Gastroesophageal sphincter (tissue), 3 donors: ENCODE measurements at regions not wholly inside any gene's neighbourhood (a gene's known extent, or its start where the extent isn't known, plus 50 kb on each side); places are given as distances from the start of the nearest gene placed in this dataset.

ENCODE experiments used
- EP300 ChIP-seq: sonication (generic); formaldehyde crosslinking; IDR thresholded peaks from one replicate; pipeline ENCODE4 v1.6.1; 2017; ENCODE audit warnings: antibody characterized with exemption, mild to moderate bottlenecking
- POLR2A ChIP-seq, 2 donors: fragments of 450-650 bp; IDR thresholded peaks; one replicate each; pipeline ENCODE4 v1.6.1; 2017; ENCODE audit warnings: antibody characterized with exemption in 2 of 2, mild to moderate bottlenecking in 2 of 2, moderate library complexity in 1 of 2
- TF ChIP-seq, protein P1 (sequence below), 4 experiments: fragments of 200-600 bp in 2 of 4; fragments of 450-650 bp in 2 of 4; sonication (generic) in 1 of 4; IDR thresholded peaks; one replicate each; pipeline ENCODE4 v1.5.1; 2017 to 2019; ENCODE audit warnings: antibody characterized with exemption in 4 of 4, mild to moderate bottlenecking in 2 of 4, moderate library complexity in 2 of 4

- TF ChIP-seq, protein P1, sequence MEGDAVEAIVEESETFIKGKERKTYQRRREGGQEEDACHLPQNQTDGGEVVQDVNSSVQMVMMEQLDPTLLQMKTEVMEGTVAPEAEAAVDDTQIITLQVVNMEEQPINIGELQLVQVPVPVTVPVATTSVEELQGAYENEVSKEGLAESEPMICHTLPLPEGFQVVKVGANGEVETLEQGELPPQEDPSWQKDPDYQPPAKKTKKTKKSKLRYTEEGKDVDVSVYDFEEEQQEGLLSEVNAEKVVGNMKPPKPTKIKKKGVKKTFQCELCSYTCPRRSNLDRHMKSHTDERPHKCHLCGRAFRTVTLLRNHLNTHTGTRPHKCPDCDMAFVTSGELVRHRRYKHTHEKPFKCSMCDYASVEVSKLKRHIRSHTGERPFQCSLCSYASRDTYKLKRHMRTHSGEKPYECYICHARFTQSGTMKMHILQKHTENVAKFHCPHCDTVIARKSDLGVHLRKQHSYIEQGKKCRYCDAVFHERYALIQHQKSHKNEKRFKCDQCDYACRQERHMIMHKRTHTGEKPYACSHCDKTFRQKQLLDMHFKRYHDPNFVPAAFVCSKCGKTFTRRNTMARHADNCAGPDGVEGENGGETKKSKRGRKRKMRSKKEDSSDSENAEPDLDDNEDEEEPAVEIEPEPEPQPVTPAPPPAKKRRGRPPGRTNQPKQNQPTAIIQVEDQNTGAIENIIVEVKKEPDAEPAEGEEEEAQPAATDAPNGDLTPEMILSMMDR (IDR thresholded peaks at IDR 0.05), result peak in 1 of 4 experiments; percentile 16
- TF ChIP-seq POLR2A (IDR thresholded peaks at IDR 0.05) (no peak), EP300 (no peak)
These were observed 126.9 kb downstream of the SETD4 start for GRCh38 chr21:35933466-35933865.
